NT2/D1 (cell line): ENCODE measurements at regions not wholly inside any gene's neighbourhood (a gene's known extent, or its start where the extent isn't known, plus 50 kb on each side); places are given as distances from the start of the nearest gene placed in this dataset.

Source experiments
- SUZ12 ChIP-seq: IDR thresholded peaks from 2 replicates; pipeline ENCODE4 v1.6.1; 2011; ENCODE audit not compliant: insufficient read length, insufficient read depth; ENCODE audit errors: extremely low read depth
- YY1 ChIP-seq: IDR thresholded peaks from 2 replicates; pipeline ENCODE4 v1.6.1; 2011; ENCODE audit not compliant: insufficient read length, insufficient read depth
- ZNF274 ChIP-seq: IDR thresholded peaks from 2 replicates; pipeline ENCODE4 v1.6.1; 2011; ENCODE audit warnings: mild to moderate bottlenecking, low read depth, low read length

DNA sequence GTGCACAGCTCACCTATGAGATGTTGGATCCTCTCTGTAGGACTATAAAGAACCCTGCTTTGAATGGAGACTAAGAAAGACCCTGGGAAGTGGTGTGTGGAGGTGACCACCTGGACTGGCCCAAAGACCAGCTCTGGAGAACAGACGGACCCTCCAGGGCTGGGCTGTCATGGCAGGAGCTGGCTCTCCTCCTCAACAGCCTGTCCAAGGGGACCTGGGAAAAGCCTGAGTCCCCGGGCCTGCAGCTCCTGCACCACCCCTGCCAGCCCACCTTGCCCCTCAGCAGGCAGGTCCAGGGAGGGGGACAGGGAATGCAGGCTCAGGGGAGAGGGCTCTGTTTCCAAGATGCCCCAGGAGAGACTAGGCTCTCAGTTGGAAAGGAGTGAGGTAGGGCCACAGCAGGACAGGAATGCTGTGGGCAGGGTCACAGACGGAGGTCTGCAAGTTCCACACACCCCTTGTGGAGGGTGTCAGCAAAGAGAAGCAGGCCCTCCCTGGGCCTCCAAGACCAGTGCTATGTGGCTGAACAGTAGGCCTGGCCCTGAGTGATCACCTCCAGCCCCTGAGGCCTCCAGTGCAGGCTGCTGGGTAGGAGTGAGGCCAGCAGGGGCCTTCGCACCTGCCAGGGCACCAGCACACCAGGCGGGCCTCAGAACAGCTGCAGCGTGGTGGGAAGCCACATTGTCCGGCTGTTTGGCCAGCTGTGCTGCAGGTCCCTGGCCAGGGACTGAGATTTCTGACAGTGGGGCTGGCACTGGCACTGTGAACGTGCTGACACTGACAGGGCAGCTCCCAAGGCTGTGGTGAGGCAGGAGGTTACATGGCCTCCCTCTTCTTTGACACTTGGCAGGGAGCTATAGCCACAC, 86.4 kb upstream of the OTOS start:
- TF ChIP-seq ZNF274: no peak
- TF ChIP-seq YY1: no peak
- no peak for TF ChIP-seq SUZ12
